AG09319 (cell line): ENCODE measurements at regions not wholly inside any gene's neighbourhood (a gene's known extent, or its start where the extent isn't known, plus 50 kb on each side); places are given as distances from the start of the nearest gene placed in this dataset.
A peak's percentile ranks its signal among the peaks of the same experiment; 100 is the strongest.

Experiments
- DNase-seq: peaks from one replicate; pipeline ENCODE4 v3.0.0-alpha.2; 2010; ENCODE audit warnings: low read depth; ENCODE audit errors: extremely low read depth
- TF ChIP-seq, protein P1 (sequence below): IDR thresholded peaks from 2 replicates; pipeline ENCODE4 v1.5.1; 2011; ENCODE audit warnings: low read depth, mild to moderate bottlenecking, inconsistent platforms, low read length, moderate library complexity

DNA sequence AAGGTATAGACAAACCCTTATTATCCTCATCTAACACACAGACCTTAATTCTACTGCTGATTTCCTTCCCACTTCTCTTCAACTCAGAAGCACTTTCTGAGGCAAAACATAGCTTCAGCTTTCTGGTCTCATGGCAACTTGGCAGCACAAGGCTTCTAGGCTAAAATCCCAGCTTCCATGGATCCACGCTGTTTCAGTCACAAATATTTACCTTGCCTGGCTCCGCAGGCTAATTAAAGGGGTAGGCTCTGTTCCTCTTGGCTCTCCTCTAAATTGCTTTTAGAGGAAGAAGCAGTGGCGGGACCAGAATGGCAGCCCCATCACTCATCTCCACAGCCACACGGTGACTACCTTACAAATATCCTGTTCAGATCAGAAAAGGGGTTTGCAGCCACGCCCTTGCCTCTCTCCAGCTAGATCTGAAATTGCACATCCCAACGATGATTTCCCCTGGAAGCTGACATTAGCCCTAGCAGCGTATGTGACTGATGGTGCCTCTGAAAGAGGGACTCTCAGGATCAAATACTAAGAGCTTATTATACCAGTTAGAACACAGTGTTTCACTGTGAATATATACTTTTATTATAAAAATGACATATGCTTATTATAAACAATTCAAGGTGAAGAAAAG lies 221.5 kb upstream of the NUDT4 start:
- TF ChIP-seq, protein P1, sequence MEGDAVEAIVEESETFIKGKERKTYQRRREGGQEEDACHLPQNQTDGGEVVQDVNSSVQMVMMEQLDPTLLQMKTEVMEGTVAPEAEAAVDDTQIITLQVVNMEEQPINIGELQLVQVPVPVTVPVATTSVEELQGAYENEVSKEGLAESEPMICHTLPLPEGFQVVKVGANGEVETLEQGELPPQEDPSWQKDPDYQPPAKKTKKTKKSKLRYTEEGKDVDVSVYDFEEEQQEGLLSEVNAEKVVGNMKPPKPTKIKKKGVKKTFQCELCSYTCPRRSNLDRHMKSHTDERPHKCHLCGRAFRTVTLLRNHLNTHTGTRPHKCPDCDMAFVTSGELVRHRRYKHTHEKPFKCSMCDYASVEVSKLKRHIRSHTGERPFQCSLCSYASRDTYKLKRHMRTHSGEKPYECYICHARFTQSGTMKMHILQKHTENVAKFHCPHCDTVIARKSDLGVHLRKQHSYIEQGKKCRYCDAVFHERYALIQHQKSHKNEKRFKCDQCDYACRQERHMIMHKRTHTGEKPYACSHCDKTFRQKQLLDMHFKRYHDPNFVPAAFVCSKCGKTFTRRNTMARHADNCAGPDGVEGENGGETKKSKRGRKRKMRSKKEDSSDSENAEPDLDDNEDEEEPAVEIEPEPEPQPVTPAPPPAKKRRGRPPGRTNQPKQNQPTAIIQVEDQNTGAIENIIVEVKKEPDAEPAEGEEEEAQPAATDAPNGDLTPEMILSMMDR: no peak
- no peak for DNase-seq

DNA sequence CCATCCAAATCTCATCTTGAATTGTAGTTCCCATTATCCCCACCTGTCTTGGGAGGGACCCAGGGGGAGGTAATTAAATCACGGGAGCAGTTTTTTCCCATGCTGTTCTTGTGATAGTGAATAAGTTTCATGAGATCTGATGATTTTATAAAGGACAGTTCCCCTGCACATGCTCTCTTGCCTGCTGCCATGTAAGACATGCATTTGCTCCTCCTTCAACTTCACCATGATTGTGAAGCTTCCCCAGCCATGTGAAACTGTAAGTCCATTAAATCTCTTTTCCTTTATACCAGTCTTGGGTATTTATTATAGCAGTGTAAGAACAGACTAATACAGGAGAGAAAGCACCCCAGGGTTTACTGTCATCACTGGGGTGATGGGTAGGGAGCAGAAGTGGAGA lies 220.4 kb upstream of the NUDT4 start:
- DNase-seq: no peak
- TF ChIP-seq, protein P1: no peak

DNA sequence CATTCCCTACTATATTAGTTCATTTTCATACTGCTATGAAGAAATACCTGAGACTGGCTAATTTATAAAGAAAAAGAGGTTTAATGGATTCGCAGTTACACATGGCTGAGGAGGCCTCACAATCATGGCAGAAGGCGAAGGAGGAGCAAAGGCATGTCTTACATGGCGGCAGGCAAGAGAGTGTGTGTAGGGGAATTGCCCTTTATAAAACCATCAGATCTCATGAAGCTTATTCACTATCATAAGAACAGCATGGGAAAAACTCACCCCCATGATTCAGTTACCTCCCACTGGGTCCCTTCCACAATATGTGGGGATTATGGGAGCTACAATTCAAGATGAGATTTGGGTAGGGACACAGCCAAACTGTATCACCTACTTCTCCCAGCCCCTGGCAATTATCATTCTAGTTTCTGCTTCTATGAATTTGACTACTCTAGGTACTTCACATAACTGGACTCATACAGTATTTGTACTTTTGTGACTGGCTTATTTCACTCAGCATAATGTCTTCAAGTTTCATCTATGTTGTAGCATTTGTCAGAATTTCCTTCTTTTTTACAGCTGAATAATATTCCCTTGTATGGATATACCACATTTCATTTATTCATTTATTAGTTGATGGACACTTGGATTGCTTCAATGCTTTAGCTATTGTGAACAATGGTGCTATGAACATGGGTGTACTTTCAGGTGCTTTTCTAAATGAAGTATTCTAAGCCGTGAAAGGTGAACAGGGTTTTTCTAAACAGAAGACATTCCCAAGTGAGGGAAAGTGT lies 219.5 kb upstream of the NUDT4 start:
- TF ChIP-seq, protein P1: no peak
- no peak for DNase-seq

DNA sequence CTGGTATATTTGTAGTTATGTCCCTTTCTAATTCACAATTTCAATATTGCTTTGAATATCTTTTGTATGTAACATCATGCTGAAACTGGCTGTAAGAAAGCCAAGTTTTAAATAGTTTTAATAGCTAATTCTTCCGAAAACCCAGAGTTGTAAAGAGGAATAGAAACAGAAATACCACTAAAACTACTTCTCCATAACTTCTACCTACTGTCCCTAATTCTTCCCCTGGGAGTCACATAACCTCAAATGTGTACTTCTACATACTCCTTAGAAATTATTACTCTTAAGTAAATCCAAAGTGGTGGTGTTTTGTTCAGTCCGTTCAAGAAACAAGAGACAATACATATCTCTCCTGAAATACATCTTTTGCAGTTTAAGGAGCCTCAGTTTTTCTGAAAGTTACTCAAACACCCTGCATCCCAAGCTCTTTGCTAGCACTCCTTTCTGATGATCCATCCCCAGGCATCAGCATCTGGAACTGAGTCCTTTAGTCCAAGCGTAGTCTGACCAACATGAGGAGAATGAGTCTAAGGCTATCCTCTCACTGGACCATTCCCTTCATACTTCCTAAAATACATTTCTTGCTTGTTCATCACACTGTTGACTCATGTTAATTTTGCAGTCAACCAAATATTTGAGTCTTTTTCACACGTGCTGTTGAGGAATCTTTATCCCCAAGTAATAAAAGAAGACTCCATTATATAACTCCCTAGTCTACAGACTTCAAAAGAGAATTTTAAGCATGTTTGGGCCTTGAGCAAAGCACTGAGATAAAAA lies 214.3 kb upstream of the NUDT4 start:
- TF ChIP-seq, protein P1: no peak
- peak; percentile 45 for DNase-seq

DNA sequence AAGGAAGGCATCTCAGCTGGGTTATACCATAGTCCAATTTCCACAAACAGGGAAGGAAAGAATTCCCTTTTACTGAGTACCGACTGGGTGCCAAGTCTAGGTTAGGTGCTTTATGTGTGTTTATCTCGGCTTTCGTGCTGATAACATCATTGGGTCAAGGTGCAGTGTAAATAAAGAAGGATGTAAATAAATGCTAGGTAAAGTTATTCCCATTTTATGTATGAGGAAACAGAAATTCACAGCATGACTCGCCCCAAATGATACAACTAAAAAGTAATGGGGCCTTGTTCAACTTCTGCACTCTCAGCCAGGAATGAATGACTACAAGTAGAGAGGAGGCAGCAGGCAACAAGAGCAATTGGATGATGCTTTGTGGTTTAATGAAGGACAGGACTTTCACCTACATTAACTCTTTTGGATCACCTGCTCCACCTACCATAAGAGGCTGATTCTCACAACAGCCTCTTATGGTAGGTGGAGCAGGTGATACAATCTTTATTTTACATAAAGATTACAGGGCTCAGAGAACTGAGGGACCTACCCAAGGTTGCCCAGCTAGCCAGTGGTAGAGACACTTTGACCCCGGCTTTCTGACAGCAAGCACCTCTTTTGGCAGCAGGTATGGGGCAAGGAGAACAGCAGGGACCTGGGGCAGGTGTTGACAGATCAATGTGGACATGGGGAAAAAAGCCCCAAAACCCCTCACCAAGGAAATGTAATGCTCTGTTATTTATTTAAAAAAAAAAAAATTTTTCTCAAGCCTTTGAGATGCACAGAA lies 213.4 kb upstream of the NUDT4 start:
- TF ChIP-seq, protein P1: no peak
- DNase-seq: no peak

DNA sequence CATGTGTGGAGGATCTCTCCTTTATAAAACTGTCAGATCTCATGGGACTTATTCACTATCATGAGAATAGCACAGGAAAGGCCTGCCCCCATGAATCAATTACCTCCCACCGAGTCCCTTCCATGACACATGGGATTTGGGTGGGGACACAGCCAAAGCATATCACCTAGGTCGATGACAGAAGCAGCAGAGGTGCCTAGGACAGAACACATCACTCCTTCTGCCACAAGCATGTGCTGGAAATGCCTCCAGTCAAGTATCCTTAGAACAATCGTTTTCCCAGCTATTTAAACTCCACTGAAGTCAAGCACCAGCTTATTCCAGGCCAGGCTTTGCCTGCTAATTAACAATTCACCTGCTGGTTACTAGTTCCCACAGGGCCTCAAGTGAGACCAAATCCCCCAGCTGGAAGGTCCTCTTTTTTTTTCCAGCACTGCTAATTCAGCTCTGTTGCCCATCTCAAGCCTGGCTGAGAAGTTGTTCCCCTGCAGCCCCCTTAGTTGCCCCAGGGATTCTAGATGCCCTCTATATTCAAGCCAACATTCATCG lies 212.3 kb upstream of the NUDT4 start:
- TF ChIP-seq, protein P1: no peak
- no peak for DNase-seq
